ENCODE measurements at regions not wholly inside any gene's neighbourhood (a gene's known extent, or its start where the extent isn't known, plus 50 kb on each side); places are given as distances from the start of the nearest gene placed in this dataset.

DNA sequence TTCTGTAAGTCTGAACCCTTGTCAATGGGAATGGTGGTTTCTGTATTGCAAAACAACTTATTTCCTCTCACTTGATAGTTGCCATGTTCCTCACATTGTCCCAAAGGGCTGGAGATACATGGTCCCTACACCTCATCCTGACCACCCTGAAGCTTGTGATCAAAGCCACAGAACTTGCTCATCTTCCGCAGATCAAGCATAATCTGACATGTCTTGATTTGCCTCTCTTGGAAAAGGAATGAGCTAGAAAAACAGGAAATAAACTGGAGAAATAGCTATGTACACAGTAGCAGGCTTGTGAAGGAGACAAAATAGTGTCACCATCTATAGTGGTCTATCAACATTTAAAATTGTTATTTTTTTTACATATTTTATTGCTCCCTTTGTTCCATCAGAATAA is 871.9 kb upstream of the C9orf72 start:
- TF ChIP-seq FOXK2 (IDR thresholded peaks at IDR 0.05) (no peak), POLR2A (IDR thresholded peaks at IDR 0.05; ENCODE audit: low read depth, low read length) (no peak), POLR2AphosphoS5 (IDR thresholded peaks at IDR 0.05; ENCODE audit: low read length) (no peak), CBFB (IDR thresholded peaks at IDR 0.05; ENCODE audit: low read depth) (no peak)
- TF ChIP-seq, protein P1, sequence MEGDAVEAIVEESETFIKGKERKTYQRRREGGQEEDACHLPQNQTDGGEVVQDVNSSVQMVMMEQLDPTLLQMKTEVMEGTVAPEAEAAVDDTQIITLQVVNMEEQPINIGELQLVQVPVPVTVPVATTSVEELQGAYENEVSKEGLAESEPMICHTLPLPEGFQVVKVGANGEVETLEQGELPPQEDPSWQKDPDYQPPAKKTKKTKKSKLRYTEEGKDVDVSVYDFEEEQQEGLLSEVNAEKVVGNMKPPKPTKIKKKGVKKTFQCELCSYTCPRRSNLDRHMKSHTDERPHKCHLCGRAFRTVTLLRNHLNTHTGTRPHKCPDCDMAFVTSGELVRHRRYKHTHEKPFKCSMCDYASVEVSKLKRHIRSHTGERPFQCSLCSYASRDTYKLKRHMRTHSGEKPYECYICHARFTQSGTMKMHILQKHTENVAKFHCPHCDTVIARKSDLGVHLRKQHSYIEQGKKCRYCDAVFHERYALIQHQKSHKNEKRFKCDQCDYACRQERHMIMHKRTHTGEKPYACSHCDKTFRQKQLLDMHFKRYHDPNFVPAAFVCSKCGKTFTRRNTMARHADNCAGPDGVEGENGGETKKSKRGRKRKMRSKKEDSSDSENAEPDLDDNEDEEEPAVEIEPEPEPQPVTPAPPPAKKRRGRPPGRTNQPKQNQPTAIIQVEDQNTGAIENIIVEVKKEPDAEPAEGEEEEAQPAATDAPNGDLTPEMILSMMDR (IDR thresholded peaks at IDR 0.05 in 2 of 3, conservative IDR thresholded peaks at IDR 0.05 in 1 of 3; ENCODE audit: control insufficient read depth in 2 of 3, extremely low read depth in 1 of 3, insufficient read depth in 1 of 3, low read depth in 3 of 3, low read length in 3 of 3): no peak
